ENCODE measurements at regions not wholly inside any gene's neighbourhood (a gene's known extent, or its start where the extent isn't known, plus 50 kb on each side); places are given as distances from the start of the nearest gene placed in this dataset.

- TF ChIP-seq, protein P1, sequence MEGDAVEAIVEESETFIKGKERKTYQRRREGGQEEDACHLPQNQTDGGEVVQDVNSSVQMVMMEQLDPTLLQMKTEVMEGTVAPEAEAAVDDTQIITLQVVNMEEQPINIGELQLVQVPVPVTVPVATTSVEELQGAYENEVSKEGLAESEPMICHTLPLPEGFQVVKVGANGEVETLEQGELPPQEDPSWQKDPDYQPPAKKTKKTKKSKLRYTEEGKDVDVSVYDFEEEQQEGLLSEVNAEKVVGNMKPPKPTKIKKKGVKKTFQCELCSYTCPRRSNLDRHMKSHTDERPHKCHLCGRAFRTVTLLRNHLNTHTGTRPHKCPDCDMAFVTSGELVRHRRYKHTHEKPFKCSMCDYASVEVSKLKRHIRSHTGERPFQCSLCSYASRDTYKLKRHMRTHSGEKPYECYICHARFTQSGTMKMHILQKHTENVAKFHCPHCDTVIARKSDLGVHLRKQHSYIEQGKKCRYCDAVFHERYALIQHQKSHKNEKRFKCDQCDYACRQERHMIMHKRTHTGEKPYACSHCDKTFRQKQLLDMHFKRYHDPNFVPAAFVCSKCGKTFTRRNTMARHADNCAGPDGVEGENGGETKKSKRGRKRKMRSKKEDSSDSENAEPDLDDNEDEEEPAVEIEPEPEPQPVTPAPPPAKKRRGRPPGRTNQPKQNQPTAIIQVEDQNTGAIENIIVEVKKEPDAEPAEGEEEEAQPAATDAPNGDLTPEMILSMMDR (IDR thresholded peaks at IDR 0.05), result no peak
- no peak for TF ChIP-seq POLR2A (IDR thresholded peaks at IDR 0.05)
Observed at GRCh38 chr6:34606477-34607265, 50.5 kb upstream of the SPDEF start.
